IMR-90 (cell line): ENCODE measurements at regions not wholly inside any gene's neighbourhood (a gene's known extent, or its start where the extent isn't known, plus 50 kb on each side); places are given as distances from the start of the nearest gene placed in this dataset.

Source experiments
- ATAC-seq: fragments of 200-7000 bp; cut with Tn5 transposase; 2 replicates; pipeline ENCODE4 v1.9.1; 2020; ENCODE audit warnings: low read depth, mild to moderate bottlenecking, moderate library complexity
- BruUV-seq: library from RNA; stranded (reverse); fragments of 400-500 nt; replicated peaks from 2 replicates; lab custom pipeline; 2021; lab: Mats Ljungman, UMichigan
- CTCF ChIA-PET: fragments of 300-600 bp; formaldehyde crosslinking; extraction: SDS; loops from one replicate; lab custom pipeline; 2021; ENCODE audit warnings: antibody characterized with exemption; lab: Yijun Ruan, JAX
- POLR2A ChIA-PET: fragments of 300-600 bp; sonication (Branson Sonifier 250); formaldehyde crosslinking; loops from one replicate; lab custom pipeline; 2022; ENCODE audit warnings: antibody characterized with exemption; ENCODE audit not compliant: unreplicated experiment; lab: Charles Lee
- DNase-seq: peaks from one replicate; pipeline ENCODE4 v3.0.0; 2013
- H2AFZ ChIP-seq: replicated peaks from 2 replicates; pipeline ENCODE3; 2013; ENCODE audit warnings: low read length, mild to moderate bottlenecking; ENCODE audit not compliant: poor library complexity
- H2AK5ac ChIP-seq: 2 replicates; pipeline ENCODE4 v1.6.1; 2013; ENCODE audit warnings: low read depth, low read length, inconsistent platforms
- H2AK9ac ChIP-seq: replicated peaks from 2 replicates; pipeline ENCODE3; 2013; ENCODE audit warnings: mild to moderate bottlenecking, low read depth, low read length, moderate library complexity; ENCODE audit not compliant: poor library complexity
- H2BK120ac ChIP-seq: 2 replicates; pipeline ENCODE4 v1.6.1; 2013; ENCODE audit warnings: low read depth, low read length, inconsistent platforms
- H2BK15ac ChIP-seq: 3 replicates; pipeline ENCODE4 v1.6.1; 2013; ENCODE audit warnings: low read depth, low read length, inconsistent platforms
- H2BK20ac ChIP-seq: 2 replicates; pipeline ENCODE4 v1.6.1; 2013; ENCODE audit warnings: low read depth, mild to moderate bottlenecking, inconsistent platforms, low read length, moderate library complexity
- H2BK5ac ChIP-seq: 2 replicates; pipeline ENCODE4 v1.6.1; 2013; ENCODE audit warnings: mild to moderate bottlenecking, low read depth, low read length, inconsistent platforms; ENCODE audit not compliant: poor library complexity, severe bottlenecking
- H3K14ac ChIP-seq: replicated peaks from 2 replicates; pipeline ENCODE4 v1.6.1; 2013; ENCODE audit warnings: low read depth, low read length, inconsistent platforms
- H3K18ac ChIP-seq: 2 replicates; pipeline ENCODE4 v1.6.1; 2013; ENCODE audit warnings: low read depth, low read length, control low read depth
- H3K23ac ChIP-seq: 2 replicates; pipeline ENCODE4 v1.6.1; 2013; ENCODE audit warnings: low read depth, low read length, inconsistent platforms
- H3K27ac ChIP-seq: 2 replicates; pipeline ENCODE4 v1.5.1; 2013; ENCODE audit warnings: mild to moderate bottlenecking, control low read depth, low read length; ENCODE audit not compliant: insufficient read depth
- H3K27me3 ChIP-seq: 2 replicates; pipeline ENCODE4 v1.6.1; 2013; ENCODE audit warnings: low read length; ENCODE audit not compliant: control insufficient read depth, insufficient read depth
- H3K36me3 ChIP-seq: 2 replicates; pipeline ENCODE4 v1.6.1; 2013; ENCODE audit warnings: low read length, mixed read lengths; ENCODE audit not compliant: control insufficient read depth, insufficient read depth
- H3K4ac ChIP-seq: 2 replicates; pipeline ENCODE4 v1.6.1; 2013; ENCODE audit warnings: low read depth, low read length, inconsistent platforms
- H3K4me1 ChIP-seq: 2 replicates; pipeline ENCODE4 v1.6.1; 2013; ENCODE audit warnings: low read length, mixed read lengths; ENCODE audit not compliant: control insufficient read depth, insufficient read depth
- H3K4me2 ChIP-seq: 2 replicates; pipeline ENCODE4 v1.6.1; 2013; ENCODE audit warnings: low read depth, mild to moderate bottlenecking, control low read depth, low read length, moderate library complexity
- H3K4me3 ChIP-seq: 2 replicates; pipeline ENCODE4 v1.5.1; 2013; ENCODE audit warnings: low read depth, mild to moderate bottlenecking, control low read depth, low read length, moderate library complexity; ENCODE audit not compliant: insufficient read depth
- H3K56ac ChIP-seq: 2 replicates; pipeline ENCODE4 v1.6.1; 2013; ENCODE audit warnings: low read length, inconsistent platforms; ENCODE audit not compliant: insufficient read depth; ENCODE audit errors: extremely low read depth
- H3K79me1 ChIP-seq, 2 experiments: 2 replicates each; pipeline ENCODE4 v1.6.1; 2013; ENCODE audit warnings: low read length in 2 of 2, inconsistent platforms in 1 of 2, low read depth in 1 of 2
- H3K9ac ChIP-seq: 2 replicates; pipeline ENCODE4 v1.6.1; 2013; ENCODE audit warnings: low read depth, low read length, control low read depth
- H3K9me1 ChIP-seq: 2 replicates; pipeline ENCODE4 v1.6.1; 2013; ENCODE audit warnings: low read length, inconsistent platforms; ENCODE audit not compliant: insufficient read depth
- H3K9me3 ChIP-seq: 2 replicates; pipeline ENCODE4 v1.6.1; 2013; ENCODE audit warnings: low read length; ENCODE audit not compliant: control insufficient read depth, insufficient read depth
- H4K20me1 ChIP-seq: 2 replicates; pipeline ENCODE4 v1.6.1; 2013; ENCODE audit warnings: low read length, inconsistent platforms; ENCODE audit not compliant: insufficient read depth
- H4K5ac ChIP-seq: 2 replicates; pipeline ENCODE4 v1.6.1; 2013; ENCODE audit warnings: mild to moderate bottlenecking, low read depth, low read length, control low read depth
- H4K8ac ChIP-seq, 2 experiments: 2 replicates each; pipeline ENCODE4 v1.6.1; 2013; ENCODE audit warnings: low read depth in 2 of 2, low read length in 2 of 2, control low read depth in 1 of 2, inconsistent platforms in 1 of 2
- H4K91ac ChIP-seq: 2 replicates; pipeline ENCODE4 v1.6.1; 2013; ENCODE audit warnings: low read depth, low read length, inconsistent platforms; ENCODE audit not compliant: insufficient read depth
- CEBPB ChIP-seq: IDR thresholded peaks from 2 replicates; pipeline ENCODE4 v1.6.1; 2012; ENCODE audit warnings: low read depth, low read length, improper control_type of control experiment
- ELK1 ChIP-seq: fragments of 150-350 bp; IDR thresholded peaks from 2 replicates; pipeline ENCODE4 v1.6.1; 2016; ENCODE audit warnings: low read depth, mild to moderate bottlenecking, low read length, moderate library complexity, borderline replicate concordance
- FOS ChIP-seq: fragments of 150-350 bp; IDR thresholded peaks from 2 replicates; pipeline ENCODE4 v1.6.1; 2016; ENCODE audit warnings: low read depth, low read length
- MXI1 ChIP-seq: IDR thresholded peaks from 2 replicates; pipeline ENCODE4 v1.6.1; 2012; ENCODE audit warnings: low read depth, mild to moderate bottlenecking, low read length, moderate library complexity, borderline replicate concordance
- NFE2L2 ChIP-seq: fragments of 150-350 bp; IDR thresholded peaks from 2 replicates; pipeline ENCODE4 v1.6.1; 2016; ENCODE audit warnings: low read depth, mild to moderate bottlenecking, low read length
- POLR2A ChIP-seq: IDR thresholded peaks from 2 replicates; pipeline ENCODE4 v1.6.1; 2012; ENCODE audit warnings: mild to moderate bottlenecking, low read depth, low read length
- RAD21 ChIP-seq: IDR thresholded peaks from 2 replicates; pipeline ENCODE4 v1.6.1; 2012; ENCODE audit warnings: low read length, improper control_type of control experiment
- SMC3 ChIP-seq: fragments of 150-350 bp; IDR thresholded peaks from 2 replicates; pipeline ENCODE4 v1.6.1; 2016; ENCODE audit warnings: low read depth, mild to moderate bottlenecking, antibody characterized with exemption, low read length, moderate library complexity
- whole genome bisulfite sequencing, 2 experiments: methylation state at CpG; one replicate each; pipeline versions ENCODE4 v1.1.5 to v1.1.7; 2013; ENCODE audit warnings: missing lambda C conversion rate in 2 of 2; ENCODE audit not compliant: insufficient read length in 1 of 2; ENCODE audit errors: extremely low coverage in 2 of 2; 5-methylcytosine and 5-hydroxymethylcytosine counted together
- dilution Hi-C: fragments of 300-500 bp; cut with HindIII; formaldehyde crosslinking; loops from one replicate; pipeline ENCODE4 v1.14.3; 2018; ENCODE audit warnings: low sequenced_read_pairs; ENCODE audit not compliant: unreplicated experiment
- in situ Hi-C: fragments of 300-500 bp; cut with MboI; formaldehyde crosslinking; loops from 3 replicates; pipeline ENCODE4 v1.14.3; 2019; ENCODE audit warnings: low sequenced_read_pairs, inconsistent platforms, mixed read lengths
- intact Hi-C: fragments of 100-400 bp; cut with micrococcal nuclease; formaldehyde crosslinking; loops from 2 replicates; pipeline ENCODE4 v1.10.0; 2022

GRCh38 chr9:119092125-119092524 lies 277.1 kb downstream of the BRINP1 start:
- WGBS, 2 experiments: no CpG with 5 or more reads among the region's 5 CpGs
- intact Hi-C loops: no loop called here
- Histone ChIP-seq H2AFZ (no peak overlapping the region), H2AK5ac (no peak overlapping the region), H3K36me3 (no peaks in the 10 kb centered on the region), H2BK20ac (no peak overlapping the region), H3K9me3 (peaks cover 6% of the 10 kb centered on the region; the same call in 1 of the 2 replicates), H4K5ac (no peak overlapping the region), H3K23ac (no peak overlapping the region), H2BK15ac (no peak overlapping the region), H2AK9ac (no peak overlapping the region), H3K14ac (no peak overlapping the region), H3K4me1 (no peaks in the 10 kb centered on the region), H2BK5ac (no peak overlapping the region), H3K27me3 (no peaks in the 10 kb centered on the region), H4K8ac (no peak overlapping the region), H3K27ac (no peak overlapping the region), H4K91ac (no peak overlapping the region), H3K9ac (no peak overlapping the region), H3K9me1 (no peaks in the 10 kb centered on the region), H3K79me1 (no peaks in the 10 kb centered on the region), H3K56ac (no peak overlapping the region), H3K18ac (no peak overlapping the region), H2BK120ac (no peak overlapping the region), H4K20me1 (no peaks in the 10 kb centered on the region), H3K4ac (no peak overlapping the region), H3K4me2 (no peak overlapping the region), H3K4me3 (no peak overlapping the region)
- dilution Hi-C loops: no loop called here
- TF ChIP-seq CEBPB: no peak
- no peak for TF ChIP-seq FOS
- no peak for TF ChIP-seq ELK1
- TF ChIP-seq NFE2L2: no peak
- TF ChIP-seq RAD21: no peak
- no peak for TF ChIP-seq POLR2A
- TF ChIP-seq MXI1: no peak
- TF ChIP-seq SMC3: no peak
- no peak for ATAC-seq
- DNase-seq: no peak
- no TSS peak for BruUV-seq
- ChIA-PET POLR2A (interaction anchor here (0.6 kb wide), 1 partner anchor 12 kb away, joined by 3 read pairs; no protein-coding TSS in a partner anchor), CTCF (no interaction called here)
- in situ Hi-C loops: no loop called here
